GM21515 (cell line): ENCODE measurements at regions not wholly inside any gene's neighbourhood (a gene's known extent, or its start where the extent isn't known, plus 50 kb on each side); places are given as distances from the start of the nearest gene placed in this dataset.

Source experiments
- ATAC-seq: cut with Tn5 transposase; IDR thresholded peaks from one replicate; pipeline ENCODE4 v1.9.1; 2021; ENCODE audit not compliant: unreplicated experiment

GRCh38 chr2:104433657-104434056 is 420.3 kb upstream of the POU3F3 start:
- no peak for ATAC-seq

- ATAC-seq: peak; percentile 74
These were observed 419.6 kb upstream of the POU3F3 start for GRCh38 chr2:104434318-104434792.

- ATAC-seq: no peak
These were observed 418.9 kb upstream of the POU3F3 start for GRCh38 chr2:104434966-104435365.

- ATAC-seq: no peak
These were observed 415.4 kb upstream of the POU3F3 start for GRCh38 chr2:104438481-104438880.

GRCh38 chr2:104443145-104443544 is 410.8 kb upstream of the POU3F3 start:
- no peak for ATAC-seq

- no peak for ATAC-seq
These were observed 409.5 kb upstream of the POU3F3 start for GRCh38 chr2:104444392-104444791.

- ATAC-seq: no peak
These were observed 409.0 kb upstream of the POU3F3 start for GRCh38 chr2:104444889-104445288.

GRCh38 chr2:104447831-104448434 is 406.0 kb upstream of the POU3F3 start:
- no peak for ATAC-seq

- no peak for ATAC-seq
These were observed 405.1 kb upstream of the POU3F3 start for GRCh38 chr2:104448661-104449440.

- ATAC-seq: no peak
These were observed 401.4 kb upstream of the POU3F3 start for GRCh38 chr2:104452558-104452957.

- no peak for ATAC-seq
These were observed 391.2 kb upstream of the POU3F3 start for GRCh38 chr2:104462731-104463130.

- ATAC-seq: no peak
These were observed 387.9 kb upstream of the POU3F3 start for GRCh38 chr2:104465981-104466380.

- no peak for ATAC-seq
These were observed 385.1 kb upstream of the POU3F3 start for GRCh38 chr2:104468846-104469245.

GRCh38 chr2:104472076-104472475 is 381.8 kb upstream of the POU3F3 start:
- no peak for ATAC-seq

GRCh38 chr2:104473546-104473945 is 380.4 kb upstream of the POU3F3 start:
- ATAC-seq: no peak

GRCh38 chr2:104474716-104475115 is 379.2 kb upstream of the POU3F3 start:
- no peak for ATAC-seq

- ATAC-seq: no peak
These were observed 377.8 kb upstream of the POU3F3 start for GRCh38 chr2:104476075-104476474.

- ATAC-seq: no peak
These were observed 377.3 kb upstream of the POU3F3 start for GRCh38 chr2:104476563-104476988.

- no peak for ATAC-seq
These were observed 372.6 kb upstream of the POU3F3 start for GRCh38 chr2:104481341-104481740.

- no peak for ATAC-seq
These were observed 366.5 kb upstream of the POU3F3 start for GRCh38 chr2:104487366-104487765.

- no peak for ATAC-seq
These were observed 360.2 kb upstream of the POU3F3 start for GRCh38 chr2:104493698-104494097.

GRCh38 chr2:104501342-104501741 is 352.6 kb upstream of the POU3F3 start:
- no peak for ATAC-seq
